HL-60 (cell line): ENCODE measurements at regions not wholly inside any gene's neighbourhood (a gene's known extent, or its start where the extent isn't known, plus 50 kb on each side); places are given as distances from the start of the nearest gene placed in this dataset.

Experiments
- CTCF ChIP-seq: IDR thresholded peaks from one replicate; pipeline ENCODE4 v1.5.1; 2011; ENCODE audit warnings: low read length, control low read depth, inconsistent platforms; ENCODE audit not compliant: insufficient read depth
- POLR2AphosphoS5 ChIP-seq: IDR thresholded peaks from 2 replicates; pipeline ENCODE4 v1.6.1; 2012; ENCODE audit warnings: low read depth
- REST ChIP-seq: IDR thresholded peaks from 2 replicates; pipeline ENCODE4 v1.6.1; 2012; ENCODE audit warnings: low read depth; ENCODE audit not compliant: insufficient replicate concordance

- TF ChIP-seq CTCF (no peak), POLR2AphosphoS5 (no peak), REST (no peak)
Observed at GRCh38 chr10:63833411-63834060, 312.3 kb downstream of the REEP3 start.
